HepG2 (cell line): ENCODE measurements at regions not wholly inside any gene's neighbourhood (a gene's known extent, or its start where the extent isn't known, plus 50 kb on each side); places are given as distances from the start of the nearest gene placed in this dataset.

Experiments used
- HBP1 ChIP-seq: IDR thresholded peaks from 2 replicates; pipeline ENCODE4 v1.6.1; 2016; ENCODE audit warnings: low read depth, control low read depth
- NCOA2 ChIP-seq: sonication (generic); formaldehyde crosslinking; IDR thresholded peaks from 2 replicates; pipeline ENCODE4 v1.8.0; 2022; ENCODE audit warnings: inconsistent platforms
- NFE2L2 ChIP-seq: fragments of 150-350 bp; IDR thresholded peaks from 2 replicates; pipeline ENCODE4 v1.6.1; 2014; ENCODE audit warnings: low read length
- ZBTB42 ChIP-seq: sonication (generic); formaldehyde crosslinking; IDR thresholded peaks from 2 replicates; pipeline ENCODE4 v1.5.0; 2020; ENCODE audit warnings: mild to moderate bottlenecking, missing genetic modification reagents
- ZBTB44 ChIP-seq: sonication (generic); formaldehyde crosslinking; IDR thresholded peaks from 2 replicates; pipeline ENCODE4 v1.4.0; 2020; ENCODE audit warnings: missing genetic modification reagents
- ZNF318 ChIP-seq: sonication (generic); formaldehyde crosslinking; IDR thresholded peaks from 2 replicates; pipeline ENCODE4 v1.4.0; 2020; ENCODE audit warnings: mild to moderate bottlenecking, missing genetic modification reagents
- ZNF616 ChIP-seq: sonication (generic); formaldehyde crosslinking; IDR thresholded peaks from 2 replicates; pipeline ENCODE4 v1.5.0; 2020; ENCODE audit warnings: low read depth, mild to moderate bottlenecking, missing genetic modification reagents

- TF ChIP-seq ZNF318 (CRISPR knock-in tag) (no peak), ZBTB44 (CRISPR knock-in tag) (no peak), ZNF616 (CRISPR knock-in tag) (no peak), ZBTB42 (no peak), NFE2L2 (no peak), HBP1 (CRISPR knock-in tag) (no peak), NCOA2 (CRISPR knock-in tag) (no peak)
Observed at GRCh38 chr18:37639846-37640245, 74.2 kb upstream of the CELF4 start (continued).
